ENCODE measurements at regions not wholly inside any gene's neighbourhood (a gene's known extent, or its start where the extent isn't known, plus 50 kb on each side); places are given as distances from the start of the nearest gene placed in this dataset.

DNA sequence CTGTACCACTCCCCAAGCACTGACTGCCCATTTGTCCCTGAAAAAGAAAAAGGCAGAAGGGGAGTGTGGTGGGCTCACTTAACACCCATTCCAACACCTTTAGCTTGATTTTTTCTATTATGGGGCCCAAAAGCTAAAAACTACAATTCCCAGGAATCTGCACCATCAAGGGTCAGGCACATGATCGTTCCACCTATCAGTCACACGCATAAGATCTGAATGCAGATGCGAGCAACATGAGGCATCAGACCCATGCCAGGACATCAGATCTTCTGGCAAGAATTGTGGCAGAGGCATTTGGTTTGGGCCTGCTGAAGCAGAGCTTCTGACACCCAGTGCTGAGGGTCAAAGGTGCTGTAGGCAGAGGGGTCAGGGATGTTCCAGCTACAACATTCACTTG is 595.9 kb downstream of the BCOR start:
- no peak for TF ChIP-seq POLR2AphosphoS5 (IDR thresholded peaks at IDR 0.05; ENCODE audit: low read depth, low read length)
- TF ChIP-seq FOXJ3 (CRISPR knock-in tag; IDR thresholded peaks at IDR 0.05), result no peak
- TF ChIP-seq RFX5 (IDR thresholded peaks at IDR 0.05; ENCODE audit: low read length), result no peak
- TF ChIP-seq, protein P1, sequence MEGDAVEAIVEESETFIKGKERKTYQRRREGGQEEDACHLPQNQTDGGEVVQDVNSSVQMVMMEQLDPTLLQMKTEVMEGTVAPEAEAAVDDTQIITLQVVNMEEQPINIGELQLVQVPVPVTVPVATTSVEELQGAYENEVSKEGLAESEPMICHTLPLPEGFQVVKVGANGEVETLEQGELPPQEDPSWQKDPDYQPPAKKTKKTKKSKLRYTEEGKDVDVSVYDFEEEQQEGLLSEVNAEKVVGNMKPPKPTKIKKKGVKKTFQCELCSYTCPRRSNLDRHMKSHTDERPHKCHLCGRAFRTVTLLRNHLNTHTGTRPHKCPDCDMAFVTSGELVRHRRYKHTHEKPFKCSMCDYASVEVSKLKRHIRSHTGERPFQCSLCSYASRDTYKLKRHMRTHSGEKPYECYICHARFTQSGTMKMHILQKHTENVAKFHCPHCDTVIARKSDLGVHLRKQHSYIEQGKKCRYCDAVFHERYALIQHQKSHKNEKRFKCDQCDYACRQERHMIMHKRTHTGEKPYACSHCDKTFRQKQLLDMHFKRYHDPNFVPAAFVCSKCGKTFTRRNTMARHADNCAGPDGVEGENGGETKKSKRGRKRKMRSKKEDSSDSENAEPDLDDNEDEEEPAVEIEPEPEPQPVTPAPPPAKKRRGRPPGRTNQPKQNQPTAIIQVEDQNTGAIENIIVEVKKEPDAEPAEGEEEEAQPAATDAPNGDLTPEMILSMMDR (IDR thresholded peaks at IDR 0.05), result no peak
- no peak for TF ChIP-seq FOXM1 (IDR thresholded peaks at IDR 0.05; ENCODE audit: low read depth)
- no peak for TF ChIP-seq GABPA (IDR thresholded peaks at IDR 0.05; ENCODE audit: low read depth)
- no peak for TF ChIP-seq EP300 (IDR thresholded peaks at IDR 0.05; ENCODE audit: borderline replicate concordance in 1 of 2, low read depth in 1 of 2, low read length in 1 of 2)
- TF ChIP-seq, protein P2, sequence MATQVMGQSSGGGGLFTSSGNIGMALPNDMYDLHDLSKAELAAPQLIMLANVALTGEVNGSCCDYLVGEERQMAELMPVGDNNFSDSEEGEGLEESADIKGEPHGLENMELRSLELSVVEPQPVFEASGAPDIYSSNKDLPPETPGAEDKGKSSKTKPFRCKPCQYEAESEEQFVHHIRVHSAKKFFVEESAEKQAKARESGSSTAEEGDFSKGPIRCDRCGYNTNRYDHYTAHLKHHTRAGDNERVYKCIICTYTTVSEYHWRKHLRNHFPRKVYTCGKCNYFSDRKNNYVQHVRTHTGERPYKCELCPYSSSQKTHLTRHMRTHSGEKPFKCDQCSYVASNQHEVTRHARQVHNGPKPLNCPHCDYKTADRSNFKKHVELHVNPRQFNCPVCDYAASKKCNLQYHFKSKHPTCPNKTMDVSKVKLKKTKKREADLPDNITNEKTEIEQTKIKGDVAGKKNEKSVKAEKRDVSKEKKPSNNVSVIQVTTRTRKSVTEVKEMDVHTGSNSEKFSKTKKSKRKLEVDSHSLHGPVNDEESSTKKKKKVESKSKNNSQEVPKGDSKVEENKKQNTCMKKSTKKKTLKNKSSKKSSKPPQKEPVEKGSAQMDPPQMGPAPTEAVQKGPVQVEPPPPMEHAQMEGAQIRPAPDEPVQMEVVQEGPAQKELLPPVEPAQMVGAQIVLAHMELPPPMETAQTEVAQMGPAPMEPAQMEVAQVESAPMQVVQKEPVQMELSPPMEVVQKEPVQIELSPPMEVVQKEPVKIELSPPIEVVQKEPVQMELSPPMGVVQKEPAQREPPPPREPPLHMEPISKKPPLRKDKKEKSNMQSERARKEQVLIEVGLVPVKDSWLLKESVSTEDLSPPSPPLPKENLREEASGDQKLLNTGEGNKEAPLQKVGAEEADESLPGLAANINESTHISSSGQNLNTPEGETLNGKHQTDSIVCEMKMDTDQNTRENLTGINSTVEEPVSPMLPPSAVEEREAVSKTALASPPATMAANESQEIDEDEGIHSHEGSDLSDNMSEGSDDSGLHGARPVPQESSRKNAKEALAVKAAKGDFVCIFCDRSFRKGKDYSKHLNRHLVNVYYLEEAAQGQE (IDR thresholded peaks at IDR 0.05; ENCODE audit: low read depth, low read length), result no peak
- TF ChIP-seq SIN3A (IDR thresholded peaks at IDR 0.05; ENCODE audit: borderline replicate concordance, low read depth, low read length), result no peak
- no peak for TF ChIP-seq EZH2phosphoT487 (IDR thresholded peaks at IDR 0.05; ENCODE audit: borderline replicate concordance, low read depth)
- TF ChIP-seq YY1 (IDR thresholded peaks at IDR 0.05; ENCODE audit: low read depth), result no peak
- no peak for TF ChIP-seq NRF1 (IDR thresholded peaks at IDR 0.05; ENCODE audit: low read depth, low read length)
- no peak for TF ChIP-seq GATA2 (CRISPR knock-in tag; IDR thresholded peaks at IDR 0.05)
